IPS DF 4.7 (cell line): ENCODE measurements at regions not wholly inside any gene's neighbourhood (a gene's known extent, or its start where the extent isn't known, plus 50 kb on each side); places are given as distances from the start of the nearest gene placed in this dataset.
"Not testable (repeated sequence)": the region's sequence is repeated elsewhere in the genome, so short reads cannot be mapped to it uniquely, and the experiment has no call there.

Experiments
- DNase-seq: peaks from one replicate; pipeline ENCODE4 v3.0.0-alpha.2; 2013; ENCODE audit warnings: low spot score; ENCODE audit errors: extremely low read depth

DNA sequence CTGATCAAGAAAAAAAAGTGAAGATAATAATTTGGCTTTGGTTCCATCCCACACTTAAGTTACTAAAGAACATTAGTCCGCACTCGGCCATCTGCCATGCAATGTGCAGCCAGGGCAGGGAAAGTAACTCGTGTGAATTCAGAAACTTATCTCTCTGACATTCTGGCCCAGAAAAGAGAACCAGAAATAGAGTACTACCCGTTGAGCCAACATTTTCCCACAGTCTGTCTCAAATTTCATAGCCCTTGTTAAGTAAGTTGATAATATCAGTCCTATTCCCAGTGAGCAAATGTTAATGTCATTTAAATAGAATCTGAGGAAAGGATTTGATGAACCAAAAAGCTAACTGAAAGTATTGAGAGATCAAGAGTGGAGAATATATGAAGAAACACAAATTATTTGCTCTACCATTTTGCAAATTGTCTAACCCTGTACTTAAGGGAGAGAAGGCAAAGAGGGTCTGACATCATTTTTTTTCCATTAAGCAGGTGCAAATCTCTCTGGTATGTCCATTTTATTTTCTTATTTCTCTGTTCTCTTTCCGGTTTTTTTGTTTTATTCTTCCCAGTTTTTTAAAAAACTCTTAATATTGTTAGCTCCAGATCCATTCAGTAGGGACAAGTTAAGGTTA, 156.3 kb downstream of the NDFIP2 start:
- no peak for DNase-seq

DNA sequence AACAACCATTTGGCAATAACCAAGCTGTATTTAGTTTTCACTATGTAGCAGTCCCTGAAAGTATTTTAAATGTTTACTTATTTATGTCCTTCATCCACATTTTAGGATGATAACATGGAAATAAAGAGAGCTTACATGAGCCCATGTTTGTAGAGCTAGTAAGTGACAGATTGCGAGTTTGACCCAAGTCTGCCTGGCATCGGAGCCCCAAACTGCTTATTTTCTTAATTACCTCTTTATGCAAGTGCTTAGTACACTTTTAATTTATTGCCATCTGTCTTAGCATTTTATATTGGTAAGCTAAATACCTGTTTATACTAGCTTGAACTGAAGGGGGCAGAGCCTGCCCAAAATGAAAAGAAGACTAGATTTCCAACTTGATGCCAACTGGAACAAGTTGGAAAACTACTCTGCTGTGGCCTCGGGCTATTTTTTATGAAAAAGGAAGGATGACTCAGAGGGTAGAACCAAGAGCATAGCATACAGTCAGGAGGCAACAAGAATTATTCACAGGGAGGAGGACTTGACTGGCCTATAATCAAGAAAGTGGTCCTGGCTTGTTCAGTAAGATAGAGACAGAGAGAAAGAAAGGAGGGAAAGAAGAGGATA, 150.2 kb downstream of the NDFIP2 start:
- DNase-seq, result no peak

DNA sequence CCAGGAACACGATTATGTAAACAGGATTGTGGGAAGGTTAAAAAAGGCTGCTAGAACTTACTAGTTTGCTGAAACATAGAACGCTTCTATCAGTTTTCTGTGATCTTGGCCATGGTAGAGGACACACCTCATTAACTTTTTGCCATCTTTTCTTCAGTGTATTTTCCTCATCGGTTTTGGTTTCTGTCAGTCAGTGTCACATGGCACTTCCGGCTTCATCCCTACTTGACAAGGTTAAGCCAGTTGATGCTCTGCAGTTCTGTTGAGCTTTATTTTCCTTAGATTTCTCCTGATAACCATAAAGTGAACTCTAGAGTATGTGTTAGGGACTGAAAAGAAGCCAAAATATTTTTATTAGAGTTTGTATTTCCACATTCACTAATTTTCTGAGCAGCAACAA, 147.5 kb downstream of the NDFIP2 start:
- DNase-seq, result no peak

DNA sequence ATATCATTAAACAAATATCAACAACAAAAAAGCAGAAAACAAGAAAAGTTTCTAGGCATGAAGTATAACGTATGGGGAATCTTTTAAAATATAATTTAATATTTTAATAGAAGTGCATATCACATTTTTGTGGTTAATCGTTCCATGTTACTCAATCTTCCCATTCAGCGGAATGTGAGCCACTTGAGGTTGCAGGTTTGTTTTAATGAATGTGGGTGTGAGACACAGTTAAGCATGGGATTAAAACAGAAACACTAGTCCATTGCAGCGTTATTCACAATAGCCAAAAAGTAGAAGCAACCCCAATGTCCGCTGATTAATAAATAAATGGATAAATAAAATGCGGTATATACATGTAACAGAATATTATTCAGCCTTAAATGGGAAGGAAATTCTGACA, 146.0 kb downstream of the NDFIP2 start:
- no peak for DNase-seq

DNA sequence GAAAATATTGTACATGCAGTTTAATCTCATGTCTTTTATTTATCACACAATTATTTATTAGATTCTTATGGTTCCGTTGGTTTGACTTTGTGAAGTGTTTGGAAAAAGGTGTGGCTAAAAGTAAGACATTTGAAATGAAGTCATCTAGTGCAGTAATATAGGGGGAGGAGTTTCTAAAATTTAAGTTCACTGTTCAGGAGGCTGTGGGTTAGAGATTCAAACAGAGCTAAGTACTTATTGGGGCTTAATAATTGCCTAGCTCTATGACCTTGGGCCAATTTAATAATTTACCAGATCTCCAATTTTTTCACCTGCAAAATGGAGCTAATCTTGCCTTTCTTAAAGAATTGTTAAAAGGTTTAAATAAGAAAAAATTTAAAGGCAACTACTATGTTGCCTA, 144.6 kb downstream of the NDFIP2 start:
- no peak for DNase-seq

DNA sequence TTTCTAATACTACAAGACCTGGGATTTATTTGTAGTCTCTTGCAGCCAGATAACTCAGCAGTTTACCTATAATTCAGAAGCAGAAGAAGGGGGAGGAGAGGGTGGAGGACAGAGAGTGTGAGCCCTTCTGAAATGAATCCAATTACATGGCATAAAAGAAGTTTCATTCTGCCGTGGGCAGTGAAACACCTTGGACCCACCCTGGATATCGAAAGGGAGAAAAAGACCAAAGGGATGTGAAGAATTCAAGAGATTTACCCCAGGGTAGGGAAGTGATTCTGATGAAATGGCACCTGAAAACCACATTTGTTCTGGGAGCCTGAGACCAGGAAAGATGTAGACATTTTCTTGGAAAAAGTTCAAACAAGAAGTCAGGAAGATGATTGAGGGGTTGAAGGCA, 140.9 kb downstream of the NDFIP2 start:
- DNase-seq, result no peak

DNA sequence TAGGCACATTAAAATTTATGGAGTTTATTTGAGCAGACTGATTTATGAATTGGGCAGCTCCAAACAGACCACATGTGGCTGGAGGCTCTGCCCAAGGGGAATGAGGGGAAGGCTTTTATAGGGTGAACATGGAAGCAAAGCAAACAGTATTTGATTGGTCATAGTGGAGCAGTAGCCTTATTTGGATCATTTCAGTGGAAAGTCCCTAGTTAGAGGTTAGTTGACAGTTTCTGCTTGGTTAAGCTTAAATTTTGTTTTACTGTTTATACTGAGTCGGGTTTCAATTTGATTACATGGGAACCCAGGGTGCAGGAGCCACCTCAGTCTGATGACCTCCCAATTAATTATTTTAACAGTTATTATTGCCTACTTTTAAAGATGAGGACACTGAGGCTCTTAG, 140.5 kb downstream of the NDFIP2 start:
- DNase-seq, result no peak

DNA sequence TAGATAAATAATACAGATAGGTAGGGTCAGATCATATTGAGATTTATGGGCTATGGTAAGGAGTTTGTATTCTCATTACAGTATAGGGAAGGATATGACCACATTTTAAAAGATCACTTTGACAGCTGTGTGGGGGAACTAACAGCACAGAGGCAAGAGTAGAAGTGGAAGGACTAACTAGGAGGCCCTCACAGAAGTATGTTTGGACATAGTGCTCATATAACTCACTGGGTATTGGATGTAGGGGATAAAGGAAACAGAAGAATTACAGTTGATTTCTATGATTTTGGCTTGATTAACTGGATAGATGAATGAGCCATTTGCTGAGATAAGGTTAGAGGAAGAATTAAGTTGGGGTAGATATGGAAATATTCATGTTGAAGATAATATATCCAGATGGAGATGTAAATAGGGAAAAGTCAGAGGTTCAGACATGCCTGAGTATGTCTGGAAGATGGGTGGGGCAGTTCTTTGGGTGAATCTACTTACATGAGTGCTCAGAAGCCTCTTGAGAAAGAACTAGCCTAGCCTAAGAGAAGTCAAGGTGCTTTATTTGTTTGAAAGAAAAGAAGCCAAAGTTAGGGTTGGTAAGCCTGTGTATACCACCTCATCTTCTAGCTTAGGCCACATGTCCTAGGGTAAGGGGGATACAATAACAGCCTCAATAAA, 133.4 kb downstream of the NDFIP2 start:
- no peak for DNase-seq

DNA sequence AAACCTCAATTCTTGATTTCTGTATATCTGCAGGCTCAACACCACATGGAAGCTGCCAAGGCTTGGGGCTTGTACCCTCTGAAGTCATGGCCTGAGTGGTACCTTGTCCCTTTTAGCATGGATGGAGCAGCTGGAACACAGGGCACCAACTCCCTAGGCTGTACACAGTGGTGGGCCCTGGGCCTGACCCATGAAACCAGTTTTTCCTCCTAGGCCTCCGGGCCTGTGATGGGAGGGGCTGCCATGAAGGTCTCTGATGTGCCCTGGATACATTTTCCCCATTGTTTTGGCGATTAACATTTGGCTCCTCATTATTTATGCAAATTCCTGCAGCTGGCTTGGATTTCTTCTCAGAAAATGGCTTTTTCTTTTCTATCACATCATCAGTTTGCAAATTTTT, 131.6 kb downstream of the NDFIP2 start:
- DNase-seq, result no peak

DNA sequence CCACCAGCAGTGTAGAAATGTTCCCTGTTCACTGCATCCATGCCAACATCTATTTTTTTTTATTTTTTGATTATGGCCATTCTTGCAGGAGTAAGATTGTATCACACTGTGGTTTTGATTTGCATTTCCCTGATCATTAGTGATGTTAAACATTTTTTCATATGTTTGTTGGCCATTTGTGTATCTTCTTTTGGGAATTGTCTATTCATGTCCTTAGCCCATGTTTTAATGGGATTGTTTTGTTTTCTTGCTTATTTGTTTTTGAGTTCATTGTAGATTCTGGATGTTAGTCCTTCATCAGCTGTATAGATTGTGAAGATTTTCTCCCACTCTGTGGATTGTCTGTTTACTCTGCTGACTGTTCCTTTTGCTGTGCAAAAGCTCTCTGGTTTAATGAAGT, 126.9 kb downstream of the NDFIP2 start:
- not testable (repeated sequence) for DNase-seq
